T1000 (cell line): ENCODE measurements at regions not wholly inside any gene's neighbourhood (a gene's known extent, or its start where the extent isn't known, plus 50 kb on each side); places are given as distances from the start of the nearest gene placed in this dataset.

ENCODE experiments used
- DNase-seq: peaks from one replicate; lab custom pipeline; 2025; ENCODE audit warnings: mixed read lengths; lab: John Stamatoyannopoulos, UW

DNA sequence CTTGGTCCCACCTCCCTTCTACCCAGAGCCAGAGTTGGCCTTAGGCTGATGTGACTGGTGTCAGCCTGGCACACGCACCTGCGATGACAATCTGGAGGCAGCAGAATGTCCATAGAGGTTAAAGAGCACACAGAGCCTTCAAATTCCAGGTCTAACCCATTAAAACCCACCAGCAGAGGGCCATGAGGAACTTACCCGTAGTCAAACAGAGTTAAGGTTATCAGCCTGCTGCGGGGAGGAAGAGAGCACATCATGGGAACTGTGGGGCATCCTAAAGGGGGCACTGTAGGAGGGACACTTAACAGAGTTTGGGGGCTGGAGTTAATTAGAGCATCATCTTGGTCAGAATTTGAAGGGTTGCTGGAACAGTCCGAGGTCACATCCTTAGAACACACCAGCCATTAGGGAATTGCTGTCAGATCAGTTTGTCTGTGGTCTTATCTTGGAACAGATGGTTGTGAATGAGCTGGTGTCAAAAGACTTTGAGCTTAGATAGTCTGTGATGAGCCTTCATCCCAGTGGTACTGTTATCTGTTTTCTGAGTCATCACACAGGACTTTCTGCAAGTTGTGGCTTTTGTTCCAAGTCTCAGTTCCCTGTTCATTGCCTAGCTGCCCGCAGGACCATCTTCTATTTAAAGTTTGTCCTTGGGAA lies 248.6 kb downstream of the LOXHD1 start:
- no peak for DNase-seq

DNA sequence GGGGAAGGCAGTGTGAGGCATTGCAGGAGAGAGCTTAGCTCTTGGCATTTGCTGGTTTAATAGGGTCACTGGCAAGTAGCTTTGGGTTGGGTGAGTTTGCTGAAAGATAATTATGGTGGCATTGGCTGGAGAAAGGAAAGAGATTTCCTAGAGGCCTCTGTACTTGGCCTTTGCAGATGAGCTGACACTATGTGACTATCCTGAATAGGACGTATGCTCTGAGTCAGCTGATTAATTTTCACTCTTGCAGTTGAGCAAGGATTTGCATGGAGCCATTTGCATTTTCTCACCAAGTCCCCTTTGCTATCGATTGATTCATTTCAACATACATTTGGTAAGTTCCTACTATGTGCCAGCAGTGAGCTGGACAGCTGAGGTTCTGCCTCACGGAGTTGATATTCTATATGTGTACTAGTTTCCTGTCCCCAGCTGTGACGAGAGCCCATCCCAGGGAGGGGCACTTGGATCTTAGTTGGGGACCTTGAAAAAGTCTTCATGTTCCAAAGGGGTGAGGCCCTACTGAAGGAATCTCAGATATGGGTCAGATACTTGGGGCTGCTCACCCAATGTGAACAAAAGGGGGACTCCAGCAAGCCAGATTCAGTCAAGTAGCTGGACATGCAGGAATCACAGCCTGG lies 245.7 kb downstream of the LOXHD1 start:
- no peak for DNase-seq

DNA sequence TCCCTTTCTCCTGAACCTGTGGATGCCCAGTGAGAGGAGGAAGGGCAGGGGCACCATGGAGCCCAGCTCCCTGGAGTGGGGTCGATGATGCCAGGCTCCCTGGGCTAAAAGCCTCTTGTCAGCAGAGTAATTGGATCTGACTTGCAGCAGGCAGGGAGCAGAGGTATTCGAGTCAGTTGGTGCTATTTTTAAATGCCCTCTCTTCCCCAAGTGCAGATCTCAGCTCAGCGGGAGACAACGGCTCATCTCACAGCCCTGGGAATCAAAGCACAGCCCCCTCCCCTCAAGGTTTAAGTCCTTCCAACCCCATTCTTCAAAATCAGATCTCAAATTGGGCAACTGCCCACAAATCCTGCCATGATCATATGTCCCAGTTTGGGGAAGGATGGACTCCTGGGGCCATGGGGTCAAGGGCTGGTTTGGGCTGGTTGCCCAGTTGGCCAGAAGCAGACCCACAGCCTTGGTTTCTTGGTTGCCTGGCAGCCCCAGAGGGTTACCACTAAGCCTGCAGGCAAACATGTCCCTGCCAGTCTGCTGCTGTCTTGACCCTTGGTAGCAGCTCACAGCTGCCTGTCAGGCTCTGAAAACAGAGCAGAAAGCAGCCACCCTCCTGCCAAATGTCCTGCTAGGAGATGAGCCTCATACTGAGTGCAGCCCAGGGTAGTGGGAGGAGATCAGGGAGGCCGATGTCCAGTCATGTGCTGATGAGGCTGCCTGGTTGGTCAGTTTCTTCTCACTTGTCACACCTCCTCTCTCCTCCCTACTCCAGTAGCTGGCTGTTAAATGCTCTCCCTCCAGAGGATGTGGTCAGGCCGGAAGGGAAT lies 244.9 kb downstream of the LOXHD1 start:
- no peak for DNase-seq

DNA sequence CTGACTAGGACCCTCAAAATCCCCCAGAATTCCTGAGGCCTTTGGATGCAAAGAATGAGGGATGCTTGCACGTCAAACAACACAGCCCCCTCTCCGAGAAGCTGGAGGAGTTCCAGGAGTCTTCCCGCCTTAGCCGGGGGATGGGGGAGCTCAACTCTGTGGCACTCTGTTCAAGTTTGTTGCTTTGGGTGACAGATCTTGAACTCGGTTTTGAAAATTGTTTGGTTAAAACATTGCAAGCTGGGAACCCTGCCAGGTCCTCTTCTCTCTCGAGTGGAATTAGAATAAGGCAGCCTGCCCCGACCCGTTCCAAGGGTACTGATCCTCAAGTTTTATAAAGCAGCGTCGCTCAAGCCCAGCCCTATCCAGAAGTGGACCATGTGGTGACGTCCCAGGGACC lies 244.1 kb downstream of the LOXHD1 start:
- no peak for DNase-seq

DNA sequence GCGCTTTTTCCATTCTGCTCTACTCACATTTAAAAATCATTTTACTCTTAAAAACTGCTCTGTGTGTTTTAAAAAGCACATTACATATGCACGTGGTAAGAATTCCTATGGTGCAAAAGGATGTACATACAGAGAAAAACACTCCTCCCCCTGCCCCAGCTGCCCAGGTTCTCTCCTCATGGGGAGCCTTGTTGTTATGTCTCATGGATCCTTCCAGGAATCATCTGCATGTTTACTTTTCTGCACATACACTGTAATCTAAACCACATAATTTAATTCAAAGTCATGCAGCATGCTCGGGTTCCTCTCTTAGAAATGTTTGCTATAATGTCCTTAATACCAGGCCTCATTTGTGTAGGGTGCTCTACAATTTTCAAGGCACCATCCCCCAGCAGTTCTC lies 243.3 kb downstream of the LOXHD1 start:
- DNase-seq, result no peak

DNA sequence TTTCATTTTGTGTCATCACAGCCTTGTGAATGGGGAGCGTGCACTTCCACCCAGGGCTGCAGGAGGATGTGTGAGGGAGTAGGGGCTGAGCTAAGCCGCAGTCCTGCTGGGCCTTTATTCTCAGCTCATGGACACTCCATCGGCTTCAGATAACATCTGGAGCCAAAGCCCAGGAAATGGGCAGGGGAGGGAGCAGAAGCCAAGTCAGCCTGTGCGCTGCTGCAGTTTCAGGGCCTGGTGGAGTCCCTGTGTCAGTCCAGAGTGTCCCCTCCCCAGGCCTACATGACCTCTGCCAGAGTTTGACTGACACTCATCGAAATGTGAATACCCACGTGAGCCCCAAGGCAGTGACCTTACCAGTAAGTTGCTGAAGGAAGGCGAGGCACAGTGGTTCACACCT lies 242.2 kb downstream of the LOXHD1 start:
- no peak for DNase-seq

DNA sequence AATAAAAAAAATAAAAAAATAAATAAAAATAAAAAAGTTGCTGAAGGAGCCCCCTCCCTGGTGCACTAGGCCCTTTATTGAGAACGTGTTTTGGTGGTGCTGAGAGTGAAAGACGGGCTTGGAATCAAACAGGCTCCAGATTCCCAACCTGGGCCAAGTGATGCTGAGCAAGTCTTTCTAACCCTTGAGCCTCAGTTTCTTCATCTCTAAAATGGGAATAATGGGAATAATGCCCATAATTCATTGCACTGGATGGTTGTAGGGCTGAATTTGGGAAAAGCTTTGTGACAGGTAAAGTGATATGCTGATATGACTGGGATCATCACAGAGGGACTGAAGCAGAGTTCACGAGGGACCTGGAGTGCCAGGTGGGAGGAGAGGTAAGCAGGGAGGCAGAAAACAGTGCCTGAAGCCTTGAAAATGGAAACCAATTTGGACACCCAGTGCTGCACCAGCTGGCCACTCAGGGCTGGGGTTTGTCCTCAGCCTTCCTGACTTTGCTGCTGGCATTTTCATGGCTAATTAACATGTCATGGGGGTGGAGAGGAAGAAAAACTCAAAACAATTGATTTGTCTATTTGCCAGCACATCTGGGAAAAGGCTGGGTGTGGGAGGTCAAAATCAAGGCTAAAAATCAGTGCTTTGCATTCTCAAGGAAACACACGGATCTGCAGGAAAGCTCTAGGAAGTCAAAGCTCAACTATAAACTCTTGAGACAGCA lies 241.3 kb downstream of the LOXHD1 start:
- DNase-seq, result no peak

DNA sequence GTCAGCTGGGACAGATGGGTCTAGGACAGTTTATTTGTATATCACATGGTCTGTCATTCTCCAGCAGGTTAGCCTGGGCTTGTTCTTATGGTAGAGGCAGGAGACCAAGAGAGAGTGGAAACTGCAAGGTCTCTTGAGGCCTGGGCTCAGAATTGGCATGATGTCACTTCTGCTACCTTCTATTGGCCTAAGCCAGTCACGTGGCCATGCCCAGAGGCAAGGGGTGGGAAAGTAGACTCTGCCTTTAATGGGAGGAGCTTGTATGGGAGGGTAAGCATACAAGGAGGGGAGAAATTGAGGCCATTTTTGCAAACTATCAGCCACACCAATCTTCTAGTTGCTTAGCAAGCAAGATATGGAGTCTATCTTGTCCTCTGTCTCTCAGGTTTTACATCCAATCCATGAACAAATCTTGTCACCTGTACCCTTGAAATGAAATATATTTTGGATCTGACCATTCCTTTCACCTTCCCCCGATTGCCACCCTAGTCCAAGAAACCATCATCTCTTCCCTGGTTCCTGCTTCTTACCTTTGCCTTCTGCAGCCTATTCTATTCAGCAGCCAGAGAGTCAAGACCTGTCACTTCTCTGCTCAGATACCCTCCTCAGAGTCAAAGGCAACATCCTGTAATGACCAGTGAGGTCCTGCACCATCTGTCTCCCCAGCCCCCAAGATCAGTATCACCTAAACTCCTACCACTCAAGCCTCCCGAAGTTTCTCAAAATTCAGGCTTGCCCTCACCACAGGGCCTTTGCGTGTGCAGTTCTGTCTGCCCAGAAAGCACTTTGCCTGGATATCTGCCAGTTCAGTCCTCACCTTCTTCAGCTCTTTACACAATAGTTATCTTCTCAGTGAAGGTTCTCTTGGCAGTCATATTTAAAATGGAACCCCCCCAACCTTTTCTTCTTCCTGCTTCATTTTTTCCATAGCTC lies 240.0 kb downstream of the LOXHD1 start:
- DNase-seq, result no peak

DNA sequence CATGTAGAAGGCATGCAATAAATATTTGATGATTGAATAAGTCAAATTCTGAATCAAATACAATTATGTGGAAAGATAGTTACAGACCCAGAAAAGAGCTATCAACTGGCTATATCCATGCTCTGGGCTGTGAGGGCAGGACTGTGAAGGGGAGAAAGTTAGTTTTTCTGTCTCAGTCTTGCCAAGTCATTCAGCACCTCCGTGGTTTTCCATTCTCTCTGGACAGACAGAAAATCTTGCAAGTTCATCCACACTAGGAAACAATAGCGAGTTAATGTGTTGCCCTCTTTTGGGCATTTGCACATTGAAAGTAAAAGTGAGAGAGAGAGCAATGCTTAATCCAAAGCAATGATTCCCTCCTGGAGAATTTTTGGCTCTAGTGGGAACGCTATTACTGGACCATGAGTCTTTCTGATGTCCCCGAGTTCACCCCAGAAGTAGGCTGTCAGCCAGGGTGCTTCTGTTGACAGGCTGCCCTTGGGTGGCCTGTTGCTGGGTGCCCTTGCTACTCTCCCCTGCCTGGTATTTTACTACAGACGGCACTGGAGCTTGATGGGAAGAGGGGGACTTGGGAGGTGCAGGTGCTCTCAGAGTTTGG lies 238.3 kb downstream of the LOXHD1 start:
- DNase-seq, result no peak

DNA sequence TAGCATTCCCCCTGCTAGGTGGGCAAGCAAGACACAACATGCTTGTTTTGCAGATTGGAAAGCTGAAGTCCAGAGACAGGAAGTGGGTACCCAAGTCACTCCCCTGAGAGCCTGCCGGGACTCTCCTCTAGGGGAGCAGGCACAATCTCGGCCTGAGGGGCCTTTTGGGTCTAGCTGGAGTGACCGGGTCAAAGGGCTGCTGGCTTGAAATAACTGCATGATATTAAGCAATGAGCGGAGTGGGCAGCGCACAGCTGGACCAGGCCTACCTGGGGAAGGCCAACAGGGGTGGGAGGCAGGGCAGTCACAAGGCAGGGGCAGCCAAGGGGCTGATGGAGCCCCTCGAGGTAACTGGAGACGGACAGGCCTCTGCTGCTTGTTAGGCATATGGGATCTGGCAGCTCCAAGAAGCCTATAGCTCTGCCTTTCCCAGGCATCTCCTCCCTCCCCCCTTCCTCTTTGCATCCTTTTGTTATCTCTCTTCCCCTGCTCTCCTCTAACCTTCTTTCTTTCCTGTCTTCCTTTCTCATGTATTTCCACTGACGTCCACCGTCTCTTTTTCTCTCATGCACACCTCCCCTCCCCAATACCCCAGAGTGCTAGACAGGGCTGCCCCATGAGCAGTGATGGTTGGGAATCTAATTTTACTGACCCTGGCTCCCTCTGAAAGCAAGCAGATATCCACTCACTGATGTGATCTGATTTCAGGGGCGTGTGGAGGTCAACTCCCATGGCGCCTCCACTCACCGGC lies 237.5 kb downstream of the LOXHD1 start:
- no peak for DNase-seq

DNA sequence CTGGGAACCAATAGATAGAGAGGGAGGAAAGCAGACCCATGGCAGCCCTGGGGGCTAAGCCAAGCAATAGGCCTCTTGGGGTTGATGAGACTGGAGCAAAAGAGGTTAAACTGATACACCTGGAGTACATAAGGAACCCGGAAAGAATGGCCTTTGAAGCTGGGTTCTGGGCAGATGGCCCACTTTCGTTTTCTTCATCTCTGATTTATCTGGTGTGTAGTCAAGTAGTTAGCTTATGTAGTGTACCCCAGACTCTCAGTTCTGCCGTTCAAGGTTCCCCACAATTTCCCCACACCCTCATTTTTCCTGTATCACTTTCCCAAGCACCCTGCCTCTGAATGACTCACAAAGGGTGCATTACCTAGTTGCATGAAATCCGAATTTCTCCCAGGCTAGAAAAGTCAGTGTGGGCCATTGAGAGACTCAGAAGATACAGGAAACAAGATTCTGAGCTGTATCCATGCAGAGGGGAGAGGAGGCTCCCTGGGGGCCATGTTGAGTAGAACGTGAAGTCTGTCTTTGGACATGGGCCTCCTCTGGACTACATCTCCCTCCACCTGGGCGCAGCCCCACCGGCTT lies 235.0 kb downstream of the LOXHD1 start:
- no peak for DNase-seq

DNA sequence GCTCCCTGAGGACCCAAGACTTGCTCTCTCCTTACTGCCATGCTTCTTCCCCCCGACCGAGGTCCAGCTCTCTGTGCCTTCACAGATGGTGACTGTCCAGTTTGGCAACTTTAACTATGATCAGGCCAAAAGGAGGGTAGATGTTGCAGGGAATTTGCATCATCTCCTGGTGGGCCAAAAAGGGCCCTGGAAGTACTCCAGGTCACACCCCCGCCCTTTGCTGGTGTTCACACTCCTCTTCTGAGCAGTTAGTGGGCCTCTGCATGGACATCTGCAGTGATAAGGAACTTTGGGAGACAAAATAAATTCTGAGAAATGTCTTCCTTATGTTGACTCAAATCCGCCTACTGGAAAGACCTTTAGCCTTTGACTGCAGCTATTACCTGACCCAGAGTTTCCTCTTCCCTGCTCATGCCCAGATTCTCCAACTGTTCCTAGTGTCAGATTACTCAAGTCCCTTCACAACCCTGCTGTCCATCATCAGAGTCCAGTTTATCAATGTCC lies 234.4 kb downstream of the LOXHD1 start:
- no peak for DNase-seq

DNA sequence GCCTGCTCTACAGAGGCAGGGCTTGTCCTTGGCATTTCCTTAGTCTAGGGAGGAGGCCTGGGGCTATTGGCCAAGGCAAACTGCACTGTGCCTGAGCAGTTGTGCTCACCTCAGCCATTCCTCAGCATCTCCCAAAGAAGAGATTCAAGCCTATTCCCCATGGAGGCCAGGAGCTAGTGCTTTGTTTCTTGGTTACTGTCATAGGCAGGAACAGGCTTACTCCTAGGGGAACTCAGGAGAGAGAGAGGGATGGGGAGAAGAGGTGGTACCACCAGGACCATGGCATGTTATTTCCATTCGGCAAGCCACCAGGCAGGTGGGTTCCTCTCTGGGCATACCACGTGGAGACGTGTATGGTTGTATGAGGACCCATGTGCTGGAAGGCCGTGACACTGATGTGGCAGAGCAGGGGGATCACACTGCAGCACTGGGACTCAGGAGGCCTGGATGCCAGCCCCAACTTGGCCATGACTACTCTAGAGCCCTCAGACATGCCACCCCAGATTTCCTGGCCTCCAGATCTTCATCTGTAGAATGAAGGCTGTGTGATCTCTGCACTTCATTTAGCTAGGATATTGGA lies 233.7 kb downstream of the LOXHD1 start:
- no peak for DNase-seq

DNA sequence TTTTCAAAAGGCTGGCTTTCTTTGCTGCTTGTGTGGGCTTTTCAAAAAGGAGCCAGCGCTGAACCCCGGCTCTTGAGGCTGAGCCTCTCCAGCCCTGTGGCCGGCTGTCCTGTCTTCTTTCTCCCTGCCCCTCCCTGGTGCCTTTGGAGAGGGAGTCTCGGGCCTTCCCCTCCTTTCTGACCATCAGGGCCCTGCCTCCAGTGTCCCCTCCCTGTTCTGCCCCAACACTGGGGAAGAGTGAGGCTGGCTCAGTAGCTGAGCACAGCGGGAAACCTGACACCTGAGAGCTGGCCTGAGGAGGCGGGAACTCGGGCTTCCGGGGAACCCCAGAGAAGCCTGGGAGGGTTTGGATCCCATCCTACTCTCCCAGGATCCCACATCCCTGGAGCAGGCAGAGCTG lies 232.1 kb downstream of the LOXHD1 start:
- DNase-seq, result no peak

DNA sequence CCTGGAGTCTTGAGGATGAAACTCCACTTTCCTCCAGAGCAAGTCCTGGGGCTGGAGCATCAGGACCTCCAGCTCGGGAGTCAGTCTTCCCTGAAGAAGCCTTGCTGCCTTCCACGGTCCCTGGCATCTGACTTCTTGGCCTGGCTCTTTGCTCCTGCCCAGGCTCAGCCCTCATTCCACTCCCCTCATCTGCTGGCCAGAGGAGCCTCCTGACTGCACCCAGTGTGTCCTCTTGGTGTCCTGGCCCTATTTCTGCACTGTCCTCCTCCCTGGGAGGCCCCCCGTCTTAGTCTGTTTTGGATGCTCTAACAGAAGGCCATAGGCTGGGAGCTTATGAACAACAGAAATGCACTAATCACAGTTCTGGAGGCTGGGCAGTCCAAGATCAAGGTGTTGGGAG lies 231.5 kb downstream of the LOXHD1 start:
- DNase-seq, result no peak

DNA sequence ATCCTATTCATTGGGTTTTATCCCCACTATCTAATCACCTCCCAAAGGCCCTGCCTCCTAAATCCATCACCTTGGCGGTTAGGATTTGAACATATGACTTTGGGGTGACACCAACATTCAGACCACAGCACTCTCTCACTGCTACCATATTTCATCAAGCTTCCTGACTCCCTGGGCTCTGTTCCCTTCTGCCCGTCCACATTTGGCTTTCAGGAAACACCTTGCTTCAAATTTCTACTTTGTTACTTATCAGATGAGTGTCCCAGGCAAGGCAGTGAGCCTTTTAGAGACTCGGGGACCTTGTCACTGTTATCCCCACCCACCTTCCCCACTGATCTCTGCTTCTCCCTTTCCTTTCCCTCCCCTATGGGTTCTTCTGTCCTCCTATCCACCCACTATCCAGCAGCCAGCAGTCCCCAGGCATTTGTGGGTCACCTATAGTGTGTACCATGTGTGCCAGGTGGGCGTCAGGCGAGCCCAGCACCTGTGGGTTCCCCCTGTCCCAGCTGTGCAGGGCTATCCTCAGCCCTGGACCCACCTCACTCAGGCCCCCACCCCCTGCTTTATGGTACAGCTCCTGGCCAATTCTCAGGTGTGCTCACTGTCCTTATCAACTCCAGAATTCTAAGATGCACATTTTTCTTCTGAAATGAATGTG lies 230.9 kb downstream of the LOXHD1 start:
- no peak for DNase-seq

DNA sequence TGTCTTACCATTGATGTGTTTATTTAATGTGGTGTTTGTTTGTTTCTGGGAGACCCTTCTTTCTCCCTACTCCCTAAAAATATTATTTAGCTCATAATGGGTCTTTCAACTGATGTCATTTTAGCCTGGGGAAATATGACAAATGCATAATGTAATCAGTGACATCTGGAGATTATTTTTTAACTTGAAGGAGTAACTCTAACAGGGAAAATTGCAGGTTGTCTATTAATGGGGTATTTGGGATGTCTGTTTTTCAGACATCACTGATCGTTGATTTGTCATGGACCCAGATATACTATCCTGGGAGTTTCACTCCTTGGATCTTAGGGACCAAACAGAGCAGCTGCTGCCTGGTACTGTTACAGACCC lies 230.4 kb downstream of the LOXHD1 start:
- no peak for DNase-seq
